NCI-H774 (cell line): ENCODE measurements at regions not wholly inside any gene's neighbourhood (a gene's known extent, or its start where the extent isn't known, plus 50 kb on each side); places are given as distances from the start of the nearest gene placed in this dataset.
"Not testable (repeated sequence)": the region's sequence is repeated elsewhere in the genome, so short reads cannot be mapped to it uniquely, and the experiment has no call there.

Source experiments
- DNase-seq: peaks from one replicate; lab custom pipeline; 2025; lab: John Stamatoyannopoulos, UW

GRCh38 chr20:12072221-12072953 lies 154.7 kb downstream of the BTBD3 start:
- DNase-seq = no peak

GRCh38 chr20:12072954-12073264 lies 155.2 kb downstream of the BTBD3 start:
- DNase-seq = no peak

GRCh38 chr20:12074111-12074655 lies 156.5 kb downstream of the BTBD3 start:
- no peak for DNase-seq

GRCh38 chr20:12076200-12076599 lies 158.5 kb downstream of the BTBD3 start:
- DNase-seq = no peak

GRCh38 chr20:12077875-12078274 lies 160.2 kb downstream of the BTBD3 start:
- DNase-seq = no peak

GRCh38 chr20:12079490-12079889 lies 161.8 kb downstream of the BTBD3 start:
- DNase-seq = no peak

GRCh38 chr20:12083269-12083668 lies 165.6 kb downstream of the BTBD3 start:
- DNase-seq = no peak

- DNase-seq = no peak
Measured at GRCh38 chr20:12084482-12084881, 166.8 kb downstream of the BTBD3 start.

GRCh38 chr20:12086359-12086758 lies 168.7 kb downstream of the BTBD3 start:
- DNase-seq = no peak

GRCh38 chr20:12090920-12091319 lies 173.2 kb downstream of the BTBD3 start:
- no peak for DNase-seq

- no peak for DNase-seq
Measured at GRCh38 chr20:12093057-12093796, 175.5 kb downstream of the BTBD3 start.

GRCh38 chr20:12093797-12094190 lies 176.1 kb downstream of the BTBD3 start:
- DNase-seq = not testable (repeated sequence)

GRCh38 chr20:12095180-12095920 lies 177.7 kb downstream of the BTBD3 start:
- DNase-seq = no peak

- no peak for DNase-seq
Measured at GRCh38 chr20:12098421-12098820, 180.7 kb downstream of the BTBD3 start.

- no peak for DNase-seq
Measured at GRCh38 chr20:12108846-12109245, 191.2 kb downstream of the BTBD3 start.

GRCh38 chr20:12110274-12110673 lies 192.6 kb downstream of the BTBD3 start:
- no peak for DNase-seq

- DNase-seq = no peak
Measured at GRCh38 chr20:12110711-12111110, 193.0 kb downstream of the BTBD3 start.

GRCh38 chr20:12111431-12112088 lies 193.9 kb downstream of the BTBD3 start:
- DNase-seq = no peak

GRCh38 chr20:12112089-12112474 lies 194.4 kb downstream of the BTBD3 start:
- DNase-seq = no peak

- no peak for DNase-seq
Measured at GRCh38 chr20:12112665-12113064, 195.0 kb downstream of the BTBD3 start.

- DNase-seq = no peak
Measured at GRCh38 chr20:12113075-12113467, 195.4 kb downstream of the BTBD3 start.
